NCI-H2171 treated with DMSO at 0.1 percent for 48 hours (cell line): ENCODE measurements at regions not wholly inside any gene's neighbourhood (a gene's known extent, or its start where the extent isn't known, plus 50 kb on each side); places are given as distances from the start of the nearest gene placed in this dataset.
"Not testable (repeated sequence)": the region's sequence is repeated elsewhere in the genome, so short reads cannot be mapped to it uniquely, and the experiment has no call there.

Source experiments
- DNase-seq: peaks from one replicate; lab custom pipeline; 2025; lab: John Stamatoyannopoulos, UW

DNA sequence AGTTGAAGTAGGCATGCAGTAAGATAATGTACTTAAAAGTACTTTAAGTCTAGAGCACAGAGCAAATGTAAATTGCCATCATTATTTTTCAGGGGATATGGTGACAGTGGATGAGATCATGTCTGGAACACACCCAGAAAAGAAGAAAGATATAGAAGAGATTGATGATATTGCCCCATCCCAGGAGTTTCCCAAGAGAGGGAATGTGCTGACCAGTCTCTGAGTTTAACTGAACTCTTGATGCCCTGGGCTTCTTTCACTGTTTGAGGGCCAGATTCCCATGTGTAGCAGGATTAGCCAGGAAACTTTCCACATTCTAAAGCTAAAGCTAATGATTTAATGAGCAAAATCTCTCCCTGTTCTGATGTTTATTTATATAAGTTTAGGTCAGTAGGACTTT, 366.8 kb upstream of the UMPS start:
- no peak for DNase-seq

GRCh38 chr3:124364317-124365020, 365.8 kb upstream of the UMPS start:
- DNase-seq, result peak; percentile 17

DNA sequence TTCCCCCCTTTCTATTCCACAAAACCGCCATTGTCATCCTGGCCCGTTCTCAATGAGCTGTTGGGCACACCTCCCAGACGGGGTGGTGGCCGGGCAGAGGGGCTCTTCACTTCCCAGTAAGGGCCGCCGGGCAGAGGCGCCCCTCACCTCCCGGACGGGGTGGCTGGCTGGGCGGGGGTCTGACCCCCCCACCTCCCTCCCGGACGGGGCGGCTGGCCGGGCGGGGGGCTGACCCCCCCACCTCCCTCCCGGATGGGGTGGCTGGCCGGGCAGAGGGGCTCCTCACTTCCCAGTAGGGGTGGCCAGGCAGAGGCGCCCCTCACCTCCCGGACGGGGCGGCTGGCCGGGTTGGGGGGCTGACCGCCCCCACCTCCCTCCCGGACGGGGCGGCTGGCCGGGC, 363.6 kb upstream of the UMPS start:
- not testable (repeated sequence) for DNase-seq

DNA sequence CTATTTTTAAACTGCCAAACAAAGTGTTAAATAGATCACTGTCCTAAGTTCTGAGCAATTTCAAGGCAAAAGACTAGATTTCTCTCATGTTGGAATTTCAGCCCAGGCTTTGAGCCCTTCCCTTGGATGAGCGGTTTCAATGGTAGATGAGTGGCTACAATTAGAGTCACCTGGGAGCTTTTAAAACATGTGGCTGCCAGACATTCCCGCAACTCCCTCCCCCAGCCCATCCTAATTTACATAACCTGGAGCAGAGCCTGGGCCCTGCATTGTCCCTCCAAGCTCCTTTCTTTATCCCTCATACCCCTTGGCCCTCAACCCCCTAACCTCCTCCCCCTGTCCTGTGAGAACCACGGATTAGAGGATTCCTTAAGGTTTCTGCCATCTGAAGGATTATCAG, 357.5 kb upstream of the UMPS start:
- peak; percentile 6 for DNase-seq

- DNase-seq, result no peak
These were observed 356.7 kb upstream of the UMPS start for GRCh38 chr3:124373524-124373923.

DNA sequence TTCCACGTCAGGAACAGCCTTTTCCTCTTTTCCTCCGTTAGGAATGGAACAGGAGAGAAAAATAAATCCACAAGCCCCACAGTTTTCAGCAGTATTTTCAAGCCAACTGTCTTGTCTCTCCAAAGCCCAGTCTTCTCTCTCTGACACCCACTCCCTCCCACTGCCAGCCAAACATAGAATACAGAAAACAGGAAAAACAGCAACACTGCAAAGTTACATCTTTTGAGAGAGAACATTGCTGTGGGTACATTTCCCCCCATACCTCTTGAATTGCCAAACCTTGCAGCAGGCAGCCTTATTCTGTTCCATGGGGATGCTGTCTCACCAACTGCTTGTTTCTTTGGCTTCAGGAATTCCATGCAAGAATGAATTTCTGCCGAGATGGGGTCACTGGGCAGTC, 355.7 kb upstream of the UMPS start:
- DNase-seq, result no peak

DNA sequence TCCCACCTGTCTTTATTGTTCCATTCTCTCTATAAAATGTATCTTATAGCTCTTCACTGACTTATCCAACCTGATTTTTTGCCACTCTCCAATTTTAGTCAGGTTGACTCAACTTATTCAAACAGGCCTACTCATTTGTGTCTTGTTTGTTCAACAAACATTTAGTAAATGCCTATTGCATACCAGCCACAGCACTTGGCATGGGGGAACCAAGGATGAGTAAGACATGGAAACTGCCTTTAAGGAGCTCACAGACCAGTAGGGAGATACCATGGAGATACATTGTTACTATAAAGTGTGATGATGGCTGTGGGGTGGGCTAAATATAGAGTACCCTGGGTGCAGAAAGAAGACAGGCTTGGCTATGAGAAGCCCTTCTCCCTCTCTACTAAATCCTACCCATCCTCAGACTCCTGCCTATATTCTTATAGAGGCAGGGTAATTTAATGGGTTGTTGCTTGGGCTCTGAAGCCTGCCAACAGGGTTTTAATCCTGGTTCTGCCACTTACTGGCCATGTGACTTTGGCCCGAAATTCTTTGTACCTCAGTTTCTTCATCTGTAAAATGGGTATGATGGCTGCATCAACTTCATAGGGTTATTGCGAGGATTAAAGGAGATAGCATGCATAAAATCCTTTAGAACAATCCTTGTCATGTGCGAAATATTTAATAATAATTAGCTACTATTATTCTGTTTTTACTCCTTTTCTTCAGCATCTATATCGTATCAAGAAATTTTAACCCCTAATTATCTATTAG, 348.5 kb upstream of the UMPS start:
- DNase-seq, result no peak

GRCh38 chr3:124383051-124383450, 347.2 kb upstream of the UMPS start:
- no peak for DNase-seq

GRCh38 chr3:124383846-124384466, 346.3 kb upstream of the UMPS start:
- DNase-seq, result peak; percentile 53

DNA sequence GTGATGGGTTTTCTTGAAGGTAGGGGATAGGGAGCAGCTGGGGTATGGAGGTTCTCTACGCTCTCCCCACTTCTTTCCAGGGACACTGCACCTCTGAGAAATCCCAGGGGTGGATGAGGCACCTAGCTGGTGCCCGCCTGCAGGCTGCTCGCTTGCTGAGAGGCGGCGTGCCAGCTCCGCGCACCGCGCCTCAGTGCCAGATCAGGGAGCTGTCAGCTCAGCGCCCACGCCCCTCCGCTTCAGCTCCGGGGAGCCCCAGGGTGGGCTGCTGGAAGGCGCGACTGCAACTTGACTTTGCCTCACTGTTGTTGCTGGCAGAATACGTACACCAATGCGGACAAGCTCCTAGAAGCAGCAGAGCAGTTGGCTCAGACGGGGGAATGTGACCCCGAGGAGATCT, 345.7 kb upstream of the UMPS start:
- DNase-seq, result peak; percentile 25

GRCh38 chr3:124385996-124386395, 344.3 kb upstream of the UMPS start:
- no peak for DNase-seq

DNA sequence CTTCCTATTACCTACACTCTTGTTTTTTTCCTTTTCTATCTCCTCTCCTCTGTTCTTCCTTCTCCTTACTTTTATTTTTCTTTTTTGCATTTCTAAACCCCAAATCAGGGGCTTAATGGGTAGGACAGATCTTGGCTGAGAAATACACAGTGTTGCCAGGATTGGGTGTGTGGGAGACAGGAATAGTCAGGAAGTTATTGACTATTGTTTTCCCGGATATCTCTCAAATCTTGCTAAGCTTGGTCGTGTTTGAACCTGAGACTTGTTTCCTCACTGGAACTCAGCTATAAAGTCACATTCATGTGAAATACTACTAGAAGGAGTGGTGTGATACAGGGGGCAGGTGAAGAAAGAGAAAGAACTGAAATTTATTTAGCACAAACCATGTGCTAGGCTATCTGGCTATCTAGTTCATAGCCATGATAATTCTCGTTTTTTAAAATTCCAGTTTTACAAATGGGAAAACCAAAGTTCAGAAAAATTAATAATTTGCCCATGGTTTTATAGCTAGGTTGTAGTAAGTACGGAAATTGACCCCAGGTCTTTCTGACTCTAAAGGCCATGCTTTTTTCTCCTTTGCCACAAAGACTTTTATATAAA, 343.2 kb upstream of the UMPS start:
- DNase-seq, result no peak

DNA sequence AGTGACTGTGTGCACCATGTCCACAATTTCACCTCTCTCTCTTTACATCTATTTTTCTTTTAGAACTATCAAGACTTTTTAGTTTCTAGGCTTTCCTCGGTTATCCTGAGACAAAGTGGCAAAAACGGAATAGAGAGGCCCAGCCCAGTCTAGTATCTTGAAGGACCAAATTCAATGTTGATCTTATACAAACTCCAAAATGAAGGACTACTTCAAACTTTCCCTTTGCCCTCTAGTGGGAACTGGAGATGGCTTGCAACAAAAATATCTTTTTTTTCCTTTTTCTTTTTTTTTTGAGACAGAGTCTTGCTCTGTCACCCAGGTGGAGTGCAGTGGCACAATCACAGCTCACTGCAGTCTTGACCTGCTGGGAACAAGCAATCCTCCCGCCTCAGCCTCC, 338.5 kb upstream of the UMPS start:
- peak; percentile 19 for DNase-seq

- DNase-seq, result no peak
These were observed 336.9 kb upstream of the UMPS start for GRCh38 chr3:124393340-124393739.

GRCh38 chr3:124395162-124395561, 335.1 kb upstream of the UMPS start:
- no peak for DNase-seq

GRCh38 chr3:124395584-124396338, 334.5 kb upstream of the UMPS start:
- peak; percentile 56 for DNase-seq

DNA sequence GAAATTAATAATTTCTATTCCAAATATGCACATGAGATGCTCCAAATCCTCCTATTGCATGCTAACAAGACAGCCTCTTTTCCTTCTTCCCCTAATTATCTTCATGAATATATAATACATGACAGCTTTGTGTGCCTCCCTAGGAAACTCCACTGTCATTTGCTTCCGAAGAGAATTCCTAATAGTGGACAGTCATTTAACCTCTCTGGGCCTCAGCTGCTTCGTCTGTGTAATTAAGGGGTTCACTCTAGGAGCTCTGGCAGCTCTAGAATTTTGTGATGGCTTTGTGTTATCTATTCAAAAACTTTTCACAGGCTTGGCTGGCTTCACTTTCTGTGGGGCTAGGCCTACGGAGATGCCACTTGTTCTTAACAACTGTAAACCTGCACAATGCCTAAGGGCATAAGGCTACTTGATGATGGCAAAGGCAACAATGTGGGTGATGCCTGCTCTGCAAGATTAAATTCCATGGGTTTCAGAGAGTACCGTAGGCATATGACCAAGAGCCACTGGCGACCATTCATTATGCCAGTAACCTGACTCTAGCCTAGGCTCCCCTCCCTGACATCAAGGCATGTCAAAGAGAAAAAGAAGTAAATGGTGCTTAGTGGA, 333.8 kb upstream of the UMPS start:
- DNase-seq, result no peak

DNA sequence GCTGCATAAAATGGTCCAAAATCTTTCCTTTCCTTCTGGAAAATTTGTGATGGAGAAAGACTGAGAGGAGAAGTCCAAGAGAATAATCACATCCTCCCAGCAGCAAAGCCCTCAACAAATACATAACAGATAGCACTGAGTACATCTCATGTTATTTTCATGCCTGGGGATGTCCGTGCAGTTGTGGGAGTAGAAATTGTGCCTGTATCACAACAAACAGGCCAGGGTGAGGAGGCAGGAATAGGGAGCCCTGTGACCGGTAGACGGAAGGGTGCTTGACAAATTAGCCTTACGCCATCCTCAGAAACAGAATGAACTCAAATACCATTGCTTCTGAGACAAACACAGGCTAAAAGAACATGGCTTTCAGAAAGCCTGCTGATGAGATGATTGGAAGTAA, 333.2 kb upstream of the UMPS start:
- peak; percentile 52 for DNase-seq

DNA sequence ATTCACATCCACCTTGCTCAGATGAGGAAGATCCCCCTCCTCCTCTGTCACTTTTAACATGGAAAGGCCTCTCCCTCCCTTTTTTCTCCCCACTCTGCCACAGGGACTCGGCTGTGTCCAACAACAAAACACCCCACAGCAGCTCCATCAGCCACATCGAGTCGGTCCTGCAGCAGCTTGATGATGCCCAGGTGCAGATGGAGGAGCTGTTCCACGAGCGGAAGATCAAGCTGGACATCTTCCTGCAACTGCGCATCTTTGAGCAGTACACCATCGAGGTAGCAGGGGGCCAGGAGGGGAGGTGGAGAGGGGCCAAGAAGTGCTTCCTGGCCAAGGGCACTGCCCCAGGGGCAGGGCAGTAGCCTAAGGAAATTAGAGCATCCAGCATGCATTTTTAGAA, 331.7 kb upstream of the UMPS start:
- DNase-seq, result no peak

GRCh38 chr3:124401843-124402242, 328.4 kb upstream of the UMPS start:
- no peak for DNase-seq

- peak; percentile 60 for DNase-seq
These were observed 327.5 kb upstream of the UMPS start for GRCh38 chr3:124402791-124403190.

DNA sequence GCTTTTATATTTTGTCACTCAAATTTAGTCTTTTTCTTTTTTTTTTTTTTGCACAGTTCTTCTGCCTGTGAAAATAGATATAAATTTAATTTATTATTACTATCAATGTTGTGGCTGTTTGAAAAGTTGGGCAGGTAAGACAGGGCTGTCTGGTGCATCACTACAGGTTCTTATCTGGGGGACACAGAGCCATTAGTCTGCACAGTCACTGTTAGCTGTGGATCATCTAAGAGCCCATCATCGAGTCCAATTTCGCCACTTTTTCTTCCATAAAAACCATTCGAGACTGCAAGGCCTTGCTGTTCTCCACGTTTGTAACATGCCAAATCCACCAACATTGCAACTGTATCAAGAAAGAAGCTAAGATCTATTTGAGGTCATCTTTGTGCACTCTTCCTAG, 325.6 kb upstream of the UMPS start:
- no peak for DNase-seq
